Heart right ventricle (tissue), 16 donors: ENCODE measurements at regions not wholly inside any gene's neighbourhood (a gene's known extent, or its start where the extent isn't known, plus 50 kb on each side); places are given as distances from the start of the nearest gene placed in this dataset.

Experiments
- ATAC-seq, 8 donors: fragments of 200-7000 bp; cut with Tn5 transposase; one replicate each; pipeline ENCODE4 v1.9.1; 2020; ENCODE audit warnings: mild to moderate bottlenecking in 8 of 8, moderate library complexity in 8 of 8, moderate number of reproducible peaks in 1 of 8
- DNase-seq, 2 donors: peaks; one replicate each; pipeline ENCODE4 v3.0.0-alpha.2; 2020
- H3K27ac ChIP-seq, 10 donors: fragments of 200-600 bp; sonication (generic) in 2 of 10; one replicate each; pipeline versions ENCODE4 v1.5.0 to v1.8.0; 2020 to 2022; ENCODE audit warnings: mild to moderate bottlenecking in 3 of 10
- H3K27me3 ChIP-seq, 7 donors: fragments of 200-600 bp; one replicate each; pipeline ENCODE4 v1.8.0; 2021 to 2022; ENCODE audit warnings: mild to moderate bottlenecking in 2 of 7
- H3K36me3 ChIP-seq, 9 donors: fragments of 200-600 bp; sonication (generic) in 1 of 9; one replicate each; pipeline versions ENCODE4 v1.5.0 to v1.8.0; 2020 to 2022; ENCODE audit warnings: mild to moderate bottlenecking in 2 of 9
- H3K4me1 ChIP-seq, 9 donors: fragments of 200-600 bp; sonication (generic) in 1 of 9; one replicate each; pipeline versions ENCODE4 v1.5.0 to v1.8.0; 2020 to 2022; ENCODE audit warnings: mild to moderate bottlenecking in 4 of 9
- H3K4me3 ChIP-seq, 10 donors: fragments of 200-600 bp; sonication (generic) in 2 of 10; one replicate each; pipeline versions ENCODE4 v1.5.0 to v1.8.0; 2020 to 2022; ENCODE audit warnings: mild to moderate bottlenecking in 7 of 10, moderate library complexity in 2 of 10
- H3K9me3 ChIP-seq, 11 donors: fragments of 200-600 bp in 10 of 11; sonication (generic) in 2 of 11; one replicate each; pipeline versions ENCODE4 v1.5.0 to v1.8.0; 2013 to 2022; ENCODE audit warnings: mild to moderate bottlenecking in 2 of 11, control low read depth in 1 of 11, moderate library complexity in 1 of 11
- WGBS, 2 donors: extraction: QIAGEN DNeasy Blood & Tissue Kit; methylation state at CpG; one replicate each; pipeline ENCODE4 v1.1.7; 2013; ENCODE audit warnings: inconsistent platforms in 1 of 2; 5-methylcytosine and 5-hydroxymethylcytosine counted together
- intact Hi-C, 10 donors: fragments of 100-400 bp; cut with DNase I; formaldehyde crosslinking; loops; one replicate each; pipeline versions ENCODE4 v1.11.1 to v1.14.2; 2022
- TF ChIP-seq, protein P1 (sequence below), 9 donors: fragments of 200-600 bp; sonication (generic) in 2 of 9; IDR thresholded peaks; one replicate each; pipeline versions ENCODE4 v1.5.0 to v1.8.0; 2021 to 2022; ENCODE audit warnings: antibody characterized with exemption in 9 of 9, mild to moderate bottlenecking in 5 of 9, moderate library complexity in 1 of 9
- donor health status: Arrhythmogenic right ventricular cardiomyopathy.
- donor health status: ischemic (EF 13 %, LVEDD 7.1; RV severe dilation, severe dysfunction).
- donor health status: healthy with polysubstance abuse.
- donor health status: DM: no; HTN: yes; CAD: no.
- donor health status: DM: no; HTN: no; CAD: no.
- donor health status: ischemic (EF 25% LVEDD 6.9; RV normal size, moderate dysfunction).
- donor health status: ischemic (EF 25% LVEDD 5.7; RV mildly dilated, moderate dysfunction).
- donor health status: healthy.
- donor health status: DM: yes; HTN: yes; CAD: no.
- donor health status: Ischemic cardiomyopathy.
- donor health status: ischemic (EF 35%, LVEDD 5.7; RV mildly dilated, moderate dysfunction).
- donor health status: nonischemic (EF 11% LVEDD 7.7; RV severe dilation, severe dysfunction).
- donor health status: DM: yes; HTN: yes; CAD: no.
- donor health status: PGD.
- donor health status: ischemic (EF 29% LVEDD 5.4; RV normal size, mild dysfunction).
- donor health status: nonischemic (EF 23%, LVEDD 6.1; RV moderate dilation, normal function).

DNA sequence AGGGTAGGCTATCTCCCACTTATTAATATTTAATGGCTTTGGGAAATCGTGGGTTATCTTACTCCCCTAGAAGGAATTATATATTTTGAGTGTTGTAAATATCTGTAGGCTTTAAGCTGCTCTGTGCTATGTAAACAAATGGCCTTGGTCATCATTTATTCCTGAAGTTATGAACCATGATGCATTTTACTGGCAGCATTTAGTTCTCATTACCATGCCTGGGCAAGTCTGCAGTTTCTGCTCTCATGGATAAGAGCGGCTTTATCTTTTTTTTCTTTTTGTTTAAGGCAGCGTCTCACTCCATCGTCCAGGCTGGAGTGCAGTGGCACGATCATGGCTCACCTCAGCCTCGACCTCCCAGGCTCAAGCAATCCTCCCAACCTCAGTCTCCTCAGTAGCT lies 156.1 kb downstream of the IRS2 start:
- no peak for ATAC-seq
- H3K36me3 ChIP-seq = no peaks in the 10 kb centered on the region
- no peak for DNase-seq
- 75 to 77% methylated on average over 6 of the region's 6 CpGs for whole genome bisulfite sequencing, 2 donors
- H3K4me1 ChIP-seq = no peaks in the 10 kb centered on the region
- no peak overlapping the region for H3K4me3 ChIP-seq
- H3K27ac ChIP-seq = no peak overlapping the region
- H3K9me3 ChIP-seq = no peaks in the 10 kb centered on the region
- TF ChIP-seq, protein P1, sequence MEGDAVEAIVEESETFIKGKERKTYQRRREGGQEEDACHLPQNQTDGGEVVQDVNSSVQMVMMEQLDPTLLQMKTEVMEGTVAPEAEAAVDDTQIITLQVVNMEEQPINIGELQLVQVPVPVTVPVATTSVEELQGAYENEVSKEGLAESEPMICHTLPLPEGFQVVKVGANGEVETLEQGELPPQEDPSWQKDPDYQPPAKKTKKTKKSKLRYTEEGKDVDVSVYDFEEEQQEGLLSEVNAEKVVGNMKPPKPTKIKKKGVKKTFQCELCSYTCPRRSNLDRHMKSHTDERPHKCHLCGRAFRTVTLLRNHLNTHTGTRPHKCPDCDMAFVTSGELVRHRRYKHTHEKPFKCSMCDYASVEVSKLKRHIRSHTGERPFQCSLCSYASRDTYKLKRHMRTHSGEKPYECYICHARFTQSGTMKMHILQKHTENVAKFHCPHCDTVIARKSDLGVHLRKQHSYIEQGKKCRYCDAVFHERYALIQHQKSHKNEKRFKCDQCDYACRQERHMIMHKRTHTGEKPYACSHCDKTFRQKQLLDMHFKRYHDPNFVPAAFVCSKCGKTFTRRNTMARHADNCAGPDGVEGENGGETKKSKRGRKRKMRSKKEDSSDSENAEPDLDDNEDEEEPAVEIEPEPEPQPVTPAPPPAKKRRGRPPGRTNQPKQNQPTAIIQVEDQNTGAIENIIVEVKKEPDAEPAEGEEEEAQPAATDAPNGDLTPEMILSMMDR (IDR thresholded peaks at IDR 0.05) = no peak
- intact Hi-C loops = no loop called here
- peaks cover 0 to 16% (median under 1%) of the 10 kb centered on the region in 7 donors for H3K27me3 ChIP-seq

DNA sequence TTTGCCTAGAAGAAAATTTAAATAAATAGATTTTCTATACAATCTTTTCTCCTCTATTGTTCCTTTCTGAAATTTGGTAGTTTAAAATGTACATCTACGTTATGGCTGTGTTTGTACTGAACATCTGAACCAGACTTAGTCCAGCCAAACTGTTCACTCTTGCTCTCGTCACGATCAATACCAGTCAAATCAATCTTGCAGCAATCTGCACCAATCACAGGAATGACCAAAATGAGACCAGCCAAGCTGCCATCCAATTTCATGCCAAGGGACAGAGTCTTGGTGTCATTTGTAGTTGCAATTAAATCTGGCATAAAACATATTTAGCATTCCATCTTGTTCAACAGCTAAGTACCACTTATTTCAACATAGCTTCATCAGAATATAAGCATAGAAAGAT lies 156.6 kb downstream of the IRS2 start:
- no peak overlapping the region for H3K27ac ChIP-seq
- H3K4me1 ChIP-seq = no peaks in the 10 kb centered on the region
- H3K36me3 ChIP-seq = no peaks in the 10 kb centered on the region
- intact Hi-C loops = no loop called here
- no peak for ATAC-seq
- H3K27me3 ChIP-seq = peaks cover 0 to 19% (median 4%) of the 10 kb centered on the region in 7 donors
- TF ChIP-seq, protein P1 (IDR thresholded peaks at IDR 0.05) = no peak
- no peak for DNase-seq
- H3K4me3 ChIP-seq = no peak overlapping the region
- H3K9me3 ChIP-seq = no peaks in the 10 kb centered on the region
- WGBS, 2 donors = 87 to 90% methylated on average over 3 of the region's 3 CpGs

GRCh38 chr13:109628251-109628699 lies 158.1 kb downstream of the IRS2 start:
- no peaks in the 10 kb centered on the region for H3K9me3 ChIP-seq
- peaks cover 0 to 23% (median 4%) of the 10 kb centered on the region in 7 donors for H3K27me3 ChIP-seq
- no peaks in the 10 kb centered on the region for H3K36me3 ChIP-seq
- ATAC-seq (no peak), DNase-seq (no peak)
- H3K27ac ChIP-seq = no peak overlapping the region
- no peaks in the 10 kb centered on the region for H3K4me1 ChIP-seq
- H3K4me3 ChIP-seq = no peak overlapping the region
- WGBS, 2 donors = 44 to 55% methylated on average over 2 of the region's 2 CpGs
- intact Hi-C loops = no loop called here
- TF ChIP-seq, protein P1 (IDR thresholded peaks at IDR 0.05) = no peak

DNA sequence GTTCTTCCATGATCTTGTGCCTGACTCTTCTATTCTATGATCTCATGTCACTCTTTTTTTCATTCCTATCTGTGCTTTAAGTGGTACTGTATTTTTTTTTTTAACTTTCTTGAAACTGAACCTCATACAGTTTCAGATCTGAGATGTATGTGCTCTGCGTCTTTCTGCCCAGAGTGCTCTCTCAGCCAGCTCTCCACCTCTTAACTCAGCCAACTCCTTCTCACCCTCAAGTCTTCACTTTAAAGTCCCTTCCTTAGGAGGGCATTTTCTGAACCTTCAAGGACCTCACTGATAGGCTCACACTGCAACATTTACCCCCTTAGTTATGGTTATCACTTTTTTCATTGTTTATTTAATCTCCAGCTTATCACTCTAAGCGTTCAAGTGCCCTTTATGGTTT lies 158.7 kb downstream of the IRS2 start:
- Histone ChIP-seq H3K27me3 (peaks cover 0 to 18% (median 4%) of the 10 kb centered on the region in 7 donors), H3K4me1 (no peaks in the 10 kb centered on the region), H3K4me3 (no peak overlapping the region), H3K9me3 (no peaks in the 10 kb centered on the region), H3K27ac (no peak overlapping the region), H3K36me3 (no peaks in the 10 kb centered on the region)
- ATAC-seq (no peak), DNase-seq (no peak)
- WGBS, 2 donors = 49% methylated on average over 2 of the region's 2 CpGs
- TF ChIP-seq, protein P1 (IDR thresholded peaks at IDR 0.05) = no peak
- intact Hi-C loops = no loop called here
